LNCAP (cell line): ENCODE measurements at regions not wholly inside any gene's neighbourhood (a gene's known extent, or its start where the extent isn't known, plus 50 kb on each side); places are given as distances from the start of the nearest gene placed in this dataset.

Experiments used
- TF ChIP-seq, protein P1 (sequence below): fragments of 450-650 bp; IDR thresholded peaks from 2 replicates; pipeline ENCODE4 v1.5.1; 2017; ENCODE audit warnings: mild to moderate bottlenecking

GRCh38 chr2:129769185-129769991 is 210.1 kb upstream of the RAB6C start:
- TF ChIP-seq, protein P1, sequence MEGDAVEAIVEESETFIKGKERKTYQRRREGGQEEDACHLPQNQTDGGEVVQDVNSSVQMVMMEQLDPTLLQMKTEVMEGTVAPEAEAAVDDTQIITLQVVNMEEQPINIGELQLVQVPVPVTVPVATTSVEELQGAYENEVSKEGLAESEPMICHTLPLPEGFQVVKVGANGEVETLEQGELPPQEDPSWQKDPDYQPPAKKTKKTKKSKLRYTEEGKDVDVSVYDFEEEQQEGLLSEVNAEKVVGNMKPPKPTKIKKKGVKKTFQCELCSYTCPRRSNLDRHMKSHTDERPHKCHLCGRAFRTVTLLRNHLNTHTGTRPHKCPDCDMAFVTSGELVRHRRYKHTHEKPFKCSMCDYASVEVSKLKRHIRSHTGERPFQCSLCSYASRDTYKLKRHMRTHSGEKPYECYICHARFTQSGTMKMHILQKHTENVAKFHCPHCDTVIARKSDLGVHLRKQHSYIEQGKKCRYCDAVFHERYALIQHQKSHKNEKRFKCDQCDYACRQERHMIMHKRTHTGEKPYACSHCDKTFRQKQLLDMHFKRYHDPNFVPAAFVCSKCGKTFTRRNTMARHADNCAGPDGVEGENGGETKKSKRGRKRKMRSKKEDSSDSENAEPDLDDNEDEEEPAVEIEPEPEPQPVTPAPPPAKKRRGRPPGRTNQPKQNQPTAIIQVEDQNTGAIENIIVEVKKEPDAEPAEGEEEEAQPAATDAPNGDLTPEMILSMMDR = no peak

DNA sequence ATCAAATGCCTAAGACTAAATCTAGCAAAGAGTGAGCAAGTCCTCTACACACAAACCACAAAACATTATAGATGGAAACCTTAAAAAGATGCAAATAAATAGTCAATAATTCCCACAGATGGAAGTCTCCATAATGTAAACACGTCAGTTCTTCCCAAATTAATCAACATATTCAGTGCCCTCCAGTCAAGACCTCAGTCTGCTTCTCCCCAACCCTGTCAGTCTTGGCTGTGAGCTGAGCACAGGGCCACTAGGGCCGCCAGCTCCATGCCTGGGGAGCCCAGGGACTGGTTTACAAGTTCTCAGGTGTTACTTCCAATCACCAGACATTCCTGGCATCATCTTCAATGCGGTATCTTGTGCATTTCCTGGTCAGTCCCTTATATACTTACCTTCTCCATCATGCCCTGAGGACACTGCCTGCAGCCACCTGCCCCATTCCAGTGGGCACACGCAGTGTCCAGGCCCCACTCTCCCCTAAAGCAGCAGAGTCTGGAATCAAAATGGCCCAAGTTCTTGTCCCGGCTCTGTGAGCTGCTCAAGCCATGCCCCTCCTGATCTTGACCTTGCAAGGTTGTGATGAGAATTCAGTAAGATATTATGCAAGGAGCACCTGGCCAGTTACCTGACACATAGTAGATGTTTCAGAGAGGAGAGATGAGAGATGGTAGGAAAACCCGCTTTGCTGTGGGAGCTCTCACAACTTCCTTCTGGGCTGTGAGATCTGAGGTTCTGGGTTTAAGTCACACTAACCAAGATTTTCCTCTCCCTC is 207.9 kb upstream of the RAB6C start:
- TF ChIP-seq, protein P1 = no peak

DNA sequence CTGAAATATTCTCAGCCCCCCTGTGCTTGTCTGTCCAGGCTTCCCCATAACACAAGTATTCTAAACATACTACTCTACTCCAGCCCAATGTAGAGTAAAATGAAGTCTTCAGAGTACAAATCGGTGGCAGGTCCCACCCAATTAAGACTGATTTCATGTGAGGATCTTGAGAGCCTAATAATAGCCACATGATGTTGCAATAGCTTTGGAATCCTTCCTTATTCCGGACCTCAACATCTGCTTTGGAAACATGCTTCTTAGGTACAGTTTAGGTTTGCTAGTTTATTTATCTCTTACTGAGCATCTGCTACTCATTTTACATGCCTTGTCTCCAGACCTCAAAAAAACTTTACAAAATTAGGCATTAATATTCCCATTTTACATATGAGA is 207.3 kb upstream of the RAB6C start:
- TF ChIP-seq, protein P1 = no peak

GRCh38 chr2:129775952-129776653 is 203.4 kb upstream of the RAB6C start:
- TF ChIP-seq, protein P1 = no peak

GRCh38 chr2:129777146-129777545 is 202.3 kb upstream of the RAB6C start:
- TF ChIP-seq, protein P1 = no peak

GRCh38 chr2:129777762-129778583 is 201.5 kb upstream of the RAB6C start:
- TF ChIP-seq, protein P1 = no peak

DNA sequence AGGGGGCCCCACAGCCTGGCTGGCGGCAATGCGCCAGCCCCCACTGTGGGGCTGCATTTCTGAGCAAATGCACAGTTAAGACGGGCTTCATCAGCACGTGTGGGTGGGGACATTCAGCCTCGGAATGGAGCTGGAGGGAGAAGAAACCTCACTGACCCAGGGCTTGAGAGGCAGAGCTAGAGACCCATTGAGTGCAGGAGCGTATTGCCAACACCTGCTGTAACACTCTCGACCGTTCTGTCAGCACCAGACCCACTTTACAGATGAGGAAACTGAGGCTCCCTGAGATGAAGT is 200.9 kb upstream of the RAB6C start:
- TF ChIP-seq, protein P1 = no peak
